ENCODE measurements at regions not wholly inside any gene's neighbourhood (a gene's known extent, or its start where the extent isn't known, plus 50 kb on each side); places are given as distances from the start of the nearest gene placed in this dataset.

GRCh38 chr4:157961229-157961990 is 211.4 kb downstream of the GASK1B start:
- DNase-seq (ENCODE audit: extremely low spot score) = no peak
- ChIA-PET CTCF (interaction anchor here (0.6 kb wide), 1 partner anchor 481 kb away, joined by 3 read pairs; no protein-coding TSS in a partner anchor), POLR2A (no interaction called here)
- TF ChIP-seq ARNT (IDR thresholded peaks at IDR 0.05) (no peak), CTBP1 (IDR thresholded peaks at IDR 0.05; ENCODE audit: borderline replicate concordance) (no peak), BHLHE40 (IDR thresholded peaks at IDR 0.05; ENCODE audit: borderline replicate concordance) (no peak), HDGF (IDR thresholded peaks at IDR 0.05; ENCODE audit: borderline replicate concordance) (no peak), FOXK2 (IDR thresholded peaks at IDR 0.05) (no peak), ELF4 (IDR thresholded peaks at IDR 0.05) (no peak)

GRCh38 chr4:157957905-157958304 is 214.9 kb downstream of the GASK1B start:
- no peak for DNase-seq (ENCODE audit: extremely low spot score)
- no peak for TF ChIP-seq SUZ12 (IDR thresholded peaks at IDR 0.05)
- no peak for TF ChIP-seq L3MBTL2 (conservative IDR thresholded peaks at IDR 0.05)
- TF ChIP-seq BHLHE40 (IDR thresholded peaks at IDR 0.05; ENCODE audit: borderline replicate concordance) = no peak
- no peak for TF ChIP-seq PKNOX1 (IDR thresholded peaks at IDR 0.05)
- no peak for TF ChIP-seq LEF1 (IDR thresholded peaks at IDR 0.05; ENCODE audit: borderline replicate concordance)
- no peak for TF ChIP-seq ZNF384 (IDR thresholded peaks at IDR 0.05)
- no peak for TF ChIP-seq SP1 (IDR thresholded peaks at IDR 0.05)
- TF ChIP-seq ELF4 (IDR thresholded peaks at IDR 0.05) = no peak
- no peak for TF ChIP-seq TARDBP (IDR thresholded peaks at IDR 0.05)
- TF ChIP-seq FOXK2 (IDR thresholded peaks at IDR 0.05) = no peak
- no peak for TF ChIP-seq FOXA1 (IDR thresholded peaks at IDR 0.05)
- ChIA-PET POLR2A (no interaction called here), CTCF (no interaction called here)

- CTCF ChIA-PET = no interaction called here
- POLR2A ChIA-PET = no interaction called here
- DNase-seq (ENCODE audit: extremely low spot score) = no peak
- TF ChIP-seq FOXM1 (IDR thresholded peaks at IDR 0.05; ENCODE audit: borderline replicate concordance) (no peak), PKNOX1 (IDR thresholded peaks at IDR 0.05) (no peak), HDGF (IDR thresholded peaks at IDR 0.05; ENCODE audit: borderline replicate concordance) (no peak), FOXK2 (IDR thresholded peaks at IDR 0.05) (no peak), L3MBTL2 (conservative IDR thresholded peaks at IDR 0.05) (no peak), SP1 (IDR thresholded peaks at IDR 0.05) (no peak), ZNF384 (IDR thresholded peaks at IDR 0.05) (no peak), LEF1 (IDR thresholded peaks at IDR 0.05; ENCODE audit: borderline replicate concordance) (no peak), SUZ12 (IDR thresholded peaks at IDR 0.05) (no peak), FOXA1 (IDR thresholded peaks at IDR 0.05) (no peak), NFRKB (IDR thresholded peaks at IDR 0.05) (no peak), BHLHE40 (IDR thresholded peaks at IDR 0.05; ENCODE audit: borderline replicate concordance) (no peak), TARDBP (IDR thresholded peaks at IDR 0.05) (no peak), ARNT (IDR thresholded peaks at IDR 0.05) (no peak), CTBP1 (IDR thresholded peaks at IDR 0.05; ENCODE audit: borderline replicate concordance) (no peak), ELF4 (IDR thresholded peaks at IDR 0.05) (no peak)
These were observed 230.8 kb downstream of the GASK1B start for GRCh38 chr4:157942017-157942416.

GRCh38 chr4:157934151-157934550 is 238.7 kb downstream of the GASK1B start:
- ChIA-PET POLR2A (no interaction called here), CTCF (no interaction called here)
- no peak for DNase-seq (ENCODE audit: extremely low spot score)
- no peak for TF ChIP-seq CTBP1 (IDR thresholded peaks at IDR 0.05; ENCODE audit: borderline replicate concordance)
- no peak for TF ChIP-seq FOXA1 (IDR thresholded peaks at IDR 0.05)
- TF ChIP-seq FOXM1 (IDR thresholded peaks at IDR 0.05; ENCODE audit: borderline replicate concordance) = no peak
- TF ChIP-seq LEF1 (IDR thresholded peaks at IDR 0.05; ENCODE audit: borderline replicate concordance) = no peak
- TF ChIP-seq BHLHE40 (IDR thresholded peaks at IDR 0.05; ENCODE audit: borderline replicate concordance) = no peak
- TF ChIP-seq ZNF384 (IDR thresholded peaks at IDR 0.05) = no peak
- no peak for TF ChIP-seq ARNT (IDR thresholded peaks at IDR 0.05)
- no peak for TF ChIP-seq FOXK2 (IDR thresholded peaks at IDR 0.05)
- no peak for TF ChIP-seq ELF4 (IDR thresholded peaks at IDR 0.05)
- no peak for TF ChIP-seq PKNOX1 (IDR thresholded peaks at IDR 0.05)
- TF ChIP-seq HDGF (IDR thresholded peaks at IDR 0.05; ENCODE audit: borderline replicate concordance) = no peak
- no peak for TF ChIP-seq TARDBP (IDR thresholded peaks at IDR 0.05)
- no peak for TF ChIP-seq SP1 (IDR thresholded peaks at IDR 0.05)
- no peak for TF ChIP-seq SUZ12 (IDR thresholded peaks at IDR 0.05)
- no peak for TF ChIP-seq L3MBTL2 (conservative IDR thresholded peaks at IDR 0.05)
- no peak for TF ChIP-seq NFRKB (IDR thresholded peaks at IDR 0.05)

- no peak for DNase-seq (ENCODE audit: extremely low spot score)
- POLR2A ChIA-PET = no interaction called here
- CTCF ChIA-PET = no interaction called here
- no peak for TF ChIP-seq FOXA1 (IDR thresholded peaks at IDR 0.05)
- no peak for TF ChIP-seq SP1 (IDR thresholded peaks at IDR 0.05)
- no peak for TF ChIP-seq CTBP1 (IDR thresholded peaks at IDR 0.05; ENCODE audit: borderline replicate concordance)
- no peak for TF ChIP-seq FOXK2 (IDR thresholded peaks at IDR 0.05)
- TF ChIP-seq ARNT (IDR thresholded peaks at IDR 0.05) = no peak
- no peak for TF ChIP-seq NFRKB (IDR thresholded peaks at IDR 0.05)
- no peak for TF ChIP-seq ZNF384 (IDR thresholded peaks at IDR 0.05)
- TF ChIP-seq BHLHE40 (IDR thresholded peaks at IDR 0.05; ENCODE audit: borderline replicate concordance) = no peak
- no peak for TF ChIP-seq TARDBP (IDR thresholded peaks at IDR 0.05)
- no peak for TF ChIP-seq HDGF (IDR thresholded peaks at IDR 0.05; ENCODE audit: borderline replicate concordance)
- no peak for TF ChIP-seq SUZ12 (IDR thresholded peaks at IDR 0.05)
- no peak for TF ChIP-seq PKNOX1 (IDR thresholded peaks at IDR 0.05)
- TF ChIP-seq LEF1 (IDR thresholded peaks at IDR 0.05; ENCODE audit: borderline replicate concordance) = no peak
- no peak for TF ChIP-seq L3MBTL2 (conservative IDR thresholded peaks at IDR 0.05)
- no peak for TF ChIP-seq ELF4 (IDR thresholded peaks at IDR 0.05)
- no peak for TF ChIP-seq FOXM1 (IDR thresholded peaks at IDR 0.05; ENCODE audit: borderline replicate concordance)
These were observed 239.9 kb downstream of the GASK1B start for GRCh38 chr4:157932936-157933335.
